Chondrocyte (in vitro differentiated cells): ENCODE measurements at regions not wholly inside any gene's neighbourhood (a gene's known extent, or its start where the extent isn't known, plus 50 kb on each side); places are given as distances from the start of the nearest gene placed in this dataset.

Source experiments
- DNase-seq: peaks from one replicate; pipeline ENCODE4 v3.0.0; 2021; ENCODE audit warnings: mixed read lengths, low spot score
- H3K27ac Mint-ChIP-seq: one replicate; pipeline ENCODE4 v1.8.0; 2021; ENCODE audit warnings: mild to moderate bottlenecking, moderate library complexity, mixed read lengths; ENCODE audit not compliant: unreplicated experiment
- H3K27me3 Mint-ChIP-seq: 2 replicates; pipeline ENCODE4 v1.8.0; 2021; ENCODE audit warnings: low read depth, mixed read lengths
- H3K36me3 Mint-ChIP-seq: 2 replicates; pipeline ENCODE4 v1.8.0; 2021; ENCODE audit warnings: low read depth, mixed read lengths
- H3K4me1 Mint-ChIP-seq: 2 replicates; pipeline ENCODE4 v1.8.0; 2021; ENCODE audit warnings: low read depth, mild to moderate bottlenecking, mixed read lengths
- H3K4me3 Mint-ChIP-seq: one replicate; pipeline ENCODE4 v1.8.0; 2021; ENCODE audit warnings: mild to moderate bottlenecking, moderate library complexity, mixed read lengths; ENCODE audit not compliant: unreplicated experiment
- H3K9me3 Mint-ChIP-seq: 2 replicates; pipeline ENCODE4 v1.8.0; 2021; ENCODE audit warnings: low read depth, mixed read lengths
- CTCF ChIP-seq: fragments of 200-600 bp; sonication (generic); IDR thresholded peaks from 2 replicates; pipeline ENCODE4 v1.5.0; 2021; ENCODE audit warnings: antibody characterized with exemption, mild to moderate bottlenecking, moderate library complexity

DNA sequence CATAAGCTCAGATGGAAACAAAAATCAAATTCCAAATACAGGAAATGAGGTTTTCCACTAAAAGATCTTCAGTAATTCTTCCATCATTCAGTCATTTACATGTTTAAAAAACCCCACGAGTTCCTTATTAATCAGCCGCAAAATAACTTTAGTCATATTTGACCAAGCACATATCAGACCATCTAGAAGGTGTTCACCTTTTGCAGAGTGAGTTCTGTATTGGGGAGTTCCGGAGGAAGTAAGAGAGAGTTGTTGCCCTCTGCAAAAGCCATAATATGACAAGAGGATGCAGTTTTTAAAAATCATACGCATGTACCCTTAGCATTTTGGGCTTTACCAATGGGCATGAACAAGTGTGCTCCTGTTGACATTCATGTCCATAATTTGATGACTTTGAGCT, 61.6 kb downstream of the CCR1 start:
- Mint-ChIP-seq H3K27ac (no peak overlapping the region), H3K4me3 (no peak overlapping the region), H3K27me3 (peaks cover 14% of the 10 kb centered on the region), H3K36me3 (no peaks in the 10 kb centered on the region), H3K9me3 (peaks cover 4% of the 10 kb centered on the region), H3K4me1 (no peaks in the 10 kb centered on the region)
- TF ChIP-seq CTCF = no peak
- DNase-seq = no peak

DNA sequence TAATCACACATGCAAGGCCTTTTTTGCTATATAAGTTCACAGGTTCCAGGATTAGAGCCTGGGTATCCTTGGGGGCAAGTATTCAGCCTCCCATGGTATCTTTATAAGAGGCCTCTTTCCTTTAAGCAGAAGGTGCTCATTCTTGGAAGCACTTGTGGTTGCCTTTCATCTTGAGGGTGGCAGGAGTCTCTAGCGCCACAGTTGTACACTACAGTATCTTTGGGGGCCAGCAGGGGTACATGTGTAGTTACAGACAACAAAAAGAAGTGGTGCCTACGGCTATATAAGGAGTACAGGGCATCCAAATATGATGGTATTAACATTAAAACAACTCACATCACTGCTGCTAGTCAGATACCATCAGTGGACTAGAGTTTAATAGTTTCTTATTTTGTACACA, 62.1 kb downstream of the CCR1 start:
- no peaks in the 10 kb centered on the region for H3K4me1 Mint-ChIP-seq
- peaks cover 14% of the 10 kb centered on the region for H3K27me3 Mint-ChIP-seq
- peaks cover 4% of the 10 kb centered on the region for H3K9me3 Mint-ChIP-seq
- no peak overlapping the region for H3K27ac Mint-ChIP-seq
- no peak for TF ChIP-seq CTCF
- no peak overlapping the region for H3K4me3 Mint-ChIP-seq
- DNase-seq = no peak
- H3K36me3 Mint-ChIP-seq = no peaks in the 10 kb centered on the region

DNA sequence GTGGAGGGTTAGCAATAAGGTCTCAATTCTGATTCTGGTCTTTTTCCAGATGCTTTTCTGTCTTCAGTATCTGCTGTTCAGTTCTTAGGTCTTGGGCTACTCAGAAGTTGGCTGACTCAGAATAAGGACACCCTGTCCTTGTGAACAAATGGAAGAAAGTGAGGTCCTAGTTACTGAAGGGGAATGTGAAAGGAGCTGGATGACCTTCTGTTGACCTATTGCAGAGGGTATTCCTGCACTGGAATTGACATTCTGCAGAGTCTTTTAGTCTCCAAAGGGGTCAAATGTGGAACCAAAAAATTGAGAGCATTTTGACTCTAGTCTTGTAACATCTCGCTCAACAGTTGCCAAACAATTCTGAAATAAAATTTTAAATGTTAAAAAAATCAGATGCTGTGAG, 63.0 kb downstream of the CCR1 start:
- Mint-ChIP-seq H3K4me3 (no peak overlapping the region), H3K9me3 (peaks cover 4% of the 10 kb centered on the region), H3K27me3 (peaks cover 14% of the 10 kb centered on the region), H3K36me3 (no peaks in the 10 kb centered on the region), H3K27ac (no peak overlapping the region), H3K4me1 (no peaks in the 10 kb centered on the region)
- no peak for TF ChIP-seq CTCF
- no peak for DNase-seq

DNA sequence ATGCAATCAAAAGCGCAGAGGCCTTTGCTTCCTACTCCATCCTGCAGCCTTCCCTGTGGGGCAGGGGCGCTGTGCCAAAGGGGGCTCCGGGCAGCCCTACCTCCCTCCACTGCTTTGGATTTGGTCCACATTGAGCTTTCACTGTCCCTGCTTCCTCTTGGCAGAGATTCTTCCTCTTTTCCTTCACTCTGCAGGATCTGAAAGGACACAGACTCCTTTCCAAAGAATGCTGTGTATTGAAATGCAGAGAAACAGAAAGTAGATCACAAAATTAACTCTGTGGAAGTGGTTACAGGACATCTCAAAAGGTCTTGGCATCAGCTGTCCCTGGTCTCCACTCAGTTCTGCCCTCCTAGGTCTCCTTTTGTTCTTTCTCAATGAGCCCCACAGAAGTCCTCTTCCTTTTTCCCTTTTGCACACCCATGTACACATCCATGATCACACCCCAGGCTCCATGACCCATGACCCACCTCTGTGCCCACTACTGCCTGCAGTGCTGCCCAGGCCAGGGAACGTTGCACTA, 64.1 kb downstream of the CCR1 start:
- Mint-ChIP-seq H3K27me3 (peaks cover 14% of the 10 kb centered on the region), H3K9me3 (peaks cover 4% of the 10 kb centered on the region), H3K4me1 (no peaks in the 10 kb centered on the region), H3K27ac (no peak overlapping the region), H3K36me3 (no peaks in the 10 kb centered on the region), H3K4me3 (no peak overlapping the region)
- no peak for DNase-seq
- no peak for TF ChIP-seq CTCF

GRCh38 chr3:46141813-46142212, 66.3 kb downstream of the CCR1 start:
- no peak overlapping the region for H3K27ac Mint-ChIP-seq
- peaks cover 8% of the 10 kb centered on the region for H3K27me3 Mint-ChIP-seq
- no peak for DNase-seq
- H3K4me3 Mint-ChIP-seq = no peak overlapping the region
- H3K36me3 Mint-ChIP-seq = no peaks in the 10 kb centered on the region
- H3K9me3 Mint-ChIP-seq = no peaks in the 10 kb centered on the region
- no peaks in the 10 kb centered on the region for H3K4me1 Mint-ChIP-seq
- no peak for TF ChIP-seq CTCF
